ENCODE measurements at regions not wholly inside any gene's neighbourhood (a gene's known extent, or its start where the extent isn't known, plus 50 kb on each side); places are given as distances from the start of the nearest gene placed in this dataset.

- TF ChIP-seq, protein P1, sequence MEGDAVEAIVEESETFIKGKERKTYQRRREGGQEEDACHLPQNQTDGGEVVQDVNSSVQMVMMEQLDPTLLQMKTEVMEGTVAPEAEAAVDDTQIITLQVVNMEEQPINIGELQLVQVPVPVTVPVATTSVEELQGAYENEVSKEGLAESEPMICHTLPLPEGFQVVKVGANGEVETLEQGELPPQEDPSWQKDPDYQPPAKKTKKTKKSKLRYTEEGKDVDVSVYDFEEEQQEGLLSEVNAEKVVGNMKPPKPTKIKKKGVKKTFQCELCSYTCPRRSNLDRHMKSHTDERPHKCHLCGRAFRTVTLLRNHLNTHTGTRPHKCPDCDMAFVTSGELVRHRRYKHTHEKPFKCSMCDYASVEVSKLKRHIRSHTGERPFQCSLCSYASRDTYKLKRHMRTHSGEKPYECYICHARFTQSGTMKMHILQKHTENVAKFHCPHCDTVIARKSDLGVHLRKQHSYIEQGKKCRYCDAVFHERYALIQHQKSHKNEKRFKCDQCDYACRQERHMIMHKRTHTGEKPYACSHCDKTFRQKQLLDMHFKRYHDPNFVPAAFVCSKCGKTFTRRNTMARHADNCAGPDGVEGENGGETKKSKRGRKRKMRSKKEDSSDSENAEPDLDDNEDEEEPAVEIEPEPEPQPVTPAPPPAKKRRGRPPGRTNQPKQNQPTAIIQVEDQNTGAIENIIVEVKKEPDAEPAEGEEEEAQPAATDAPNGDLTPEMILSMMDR (IDR thresholded peaks at IDR 0.05), result no peak
- TF ChIP-seq POLR2A (IDR thresholded peaks at IDR 0.05), result no peak
Observed at GRCh38 chr1:93750955-93751354, 69.3 kb upstream of the BCAR3 start.

Data from uterus (tissue), 2 donors.